Stimulated activated CD8-positive, alpha-beta memory T cell treated with anti-CD3 and anti-CD28 coated beads, Interleukin-7, amount 100 ng/mL, for 48 hours (primary cell): ENCODE measurements at regions not wholly inside any gene's neighbourhood (a gene's known extent, or its start where the extent isn't known, plus 50 kb on each side); places are given as distances from the start of the nearest gene placed in this dataset.

Experiments
- DNase-seq, 2 donors: peaks; one replicate each; pipeline ENCODE4 v3.0.0-alpha.2; 2020; ENCODE audit warnings: low read depth in 1 of 2; ENCODE audit errors: extremely low read depth in 1 of 2

- DNase-seq, result no peak
These were observed 192.2 kb upstream of the LMNTD1 start for GRCh38 chr12:25745281-25745680.

DNA sequence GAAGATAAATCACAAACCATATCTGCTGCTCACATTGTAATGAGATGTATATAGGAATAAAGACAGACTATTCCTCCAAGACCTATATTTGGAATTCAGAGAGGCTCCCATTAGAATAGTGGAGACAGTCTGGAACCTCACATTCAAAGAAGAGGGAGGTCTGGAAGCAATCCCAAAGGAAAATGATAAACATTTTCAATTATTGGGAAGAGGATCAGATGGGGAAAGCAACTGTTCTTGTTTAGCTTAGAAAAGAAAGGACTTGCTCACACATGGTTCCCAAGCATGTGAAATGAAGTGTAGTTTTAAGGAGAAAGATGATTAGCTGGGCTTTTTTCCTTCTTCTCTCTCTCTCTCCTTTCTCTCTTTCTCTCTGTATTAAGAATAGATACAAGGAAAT is 193.0 kb upstream of the LMNTD1 start:
- no peak for DNase-seq

- no peak for DNase-seq
These were observed 199.7 kb upstream of the LMNTD1 start for GRCh38 chr12:25752710-25753309.

- DNase-seq, result no peak
These were observed 202.3 kb upstream of the LMNTD1 start for GRCh38 chr12:25755136-25755970.

DNA sequence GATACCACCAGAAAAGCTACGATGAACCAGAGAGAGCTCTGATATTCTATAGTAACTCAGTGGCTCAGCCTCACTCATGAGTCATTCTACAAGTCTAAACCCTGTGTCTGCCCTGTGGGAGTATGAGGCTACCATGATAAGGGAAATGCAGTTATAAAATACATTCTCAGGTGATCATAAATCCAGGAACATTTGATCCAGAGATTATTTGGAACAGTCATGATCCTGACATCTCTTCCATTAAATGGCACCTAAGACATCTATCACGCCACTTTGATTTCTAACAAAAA is 202.6 kb upstream of the RASSF8 start:
- no peak for DNase-seq

GRCh38 chr12:25757037-25757665 is 201.3 kb upstream of the RASSF8 start:
- no peak for DNase-seq

DNA sequence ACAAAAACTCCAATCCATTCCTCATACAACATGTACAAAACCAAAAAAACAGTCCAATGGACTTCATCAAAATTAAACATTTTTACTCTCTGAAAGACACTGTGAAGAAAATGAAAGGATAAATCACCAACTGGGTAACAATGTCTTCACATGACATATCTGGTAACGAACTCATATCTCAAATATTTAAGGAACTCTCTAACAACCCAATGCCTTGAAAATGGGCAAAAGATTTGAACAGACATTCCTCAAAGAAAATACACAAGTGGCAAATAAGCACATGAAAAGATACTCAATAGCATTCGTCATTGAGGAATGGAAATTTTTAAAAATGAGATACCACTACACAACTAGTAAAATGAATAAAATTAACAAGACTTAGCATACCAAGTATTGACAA is 198.7 kb upstream of the RASSF8 start:
- DNase-seq, result no peak

DNA sequence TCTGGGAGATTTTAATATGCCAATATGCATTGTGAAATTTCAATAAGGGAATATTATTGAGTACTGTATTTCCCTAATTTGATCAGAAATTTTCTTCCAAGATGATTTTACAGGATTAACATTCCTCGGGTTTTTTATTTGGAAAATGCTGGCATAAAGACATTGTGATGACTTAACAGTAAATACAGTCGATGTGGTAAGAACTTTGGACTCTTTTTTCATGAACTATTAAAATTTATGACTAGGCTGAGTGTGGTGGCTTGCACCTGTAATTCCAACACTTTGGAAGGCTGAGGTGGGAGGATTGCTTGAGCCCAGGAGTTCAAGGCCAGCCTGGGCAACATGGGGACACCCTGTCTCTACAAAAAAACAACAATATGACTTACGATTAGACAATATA is 197.1 kb upstream of the RASSF8 start:
- no peak for DNase-seq

- DNase-seq, result no peak
These were observed 194.1 kb upstream of the RASSF8 start for GRCh38 chr12:25764409-25764808.

- no peak for DNase-seq
These were observed 193.6 kb upstream of the RASSF8 start for GRCh38 chr12:25764892-25765291.

DNA sequence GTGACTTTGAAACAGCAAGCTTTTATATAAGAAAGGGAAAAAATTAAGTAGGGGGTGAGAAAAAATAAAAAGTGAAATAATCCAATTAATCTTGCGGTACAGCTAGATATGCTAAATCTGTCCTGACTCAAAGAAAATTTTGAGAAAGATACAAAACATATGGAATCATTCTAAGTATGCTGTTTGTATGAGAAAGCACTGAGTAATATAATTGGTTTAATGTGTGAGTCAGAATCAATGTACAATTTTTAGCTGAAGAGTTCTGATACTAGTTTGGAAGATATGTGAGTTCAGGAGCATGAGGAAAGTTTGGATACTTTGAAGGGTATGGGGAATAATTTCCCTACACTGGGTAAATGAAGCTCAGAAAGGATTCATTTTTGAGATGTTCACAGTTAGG is 190.9 kb upstream of the RASSF8 start:
- DNase-seq, result no peak

GRCh38 chr12:25768151-25768550 is 190.3 kb upstream of the RASSF8 start:
- no peak for DNase-seq

GRCh38 chr12:25769082-25769945 is 189.2 kb upstream of the RASSF8 start:
- no peak for DNase-seq

GRCh38 chr12:25771041-25771440 is 187.4 kb upstream of the RASSF8 start:
- no peak for DNase-seq

GRCh38 chr12:25771476-25771875 is 187.0 kb upstream of the RASSF8 start:
- no peak for DNase-seq

DNA sequence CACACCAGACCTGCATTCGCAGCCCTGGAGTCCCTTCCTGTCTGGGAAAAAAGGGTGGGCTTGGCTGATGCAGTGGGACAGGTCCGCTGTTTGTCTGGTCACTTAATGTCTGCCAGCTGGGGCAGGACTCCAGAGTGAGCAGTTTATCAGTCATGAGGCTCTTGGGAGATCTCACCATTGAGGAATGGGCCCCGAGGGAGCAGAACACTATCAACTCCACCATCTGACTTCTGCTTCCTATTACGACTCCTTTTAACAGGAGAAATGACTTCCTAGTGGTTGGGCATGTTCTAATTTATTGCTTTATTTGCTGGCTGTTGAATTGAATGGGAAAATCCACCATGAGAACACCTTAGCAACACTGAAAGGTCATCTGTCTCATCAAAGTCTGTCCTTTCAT is 182.5 kb upstream of the RASSF8 start:
- no peak for DNase-seq

DNA sequence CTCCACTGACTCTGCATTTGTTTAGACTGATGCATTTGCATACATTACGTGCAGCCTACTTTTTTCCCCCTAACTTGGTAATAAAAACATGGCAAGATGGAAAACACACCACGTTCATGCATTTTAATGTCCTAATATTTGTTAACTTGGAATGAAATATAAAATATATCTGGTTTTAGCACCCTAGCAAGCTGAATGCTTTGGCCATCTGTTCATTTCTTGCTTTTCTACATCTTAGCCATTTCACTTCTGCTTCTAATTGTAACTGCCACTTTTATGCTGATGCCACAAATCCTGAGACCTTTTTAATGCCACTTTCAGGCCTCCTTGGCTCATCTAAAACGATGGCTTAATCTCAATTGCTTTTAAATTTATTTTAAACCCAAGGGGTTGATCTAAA is 177.7 kb upstream of the RASSF8 start:
- no peak for DNase-seq

- no peak for DNase-seq
These were observed 177.2 kb upstream of the RASSF8 start for GRCh38 chr12:25781232-25781631.

DNA sequence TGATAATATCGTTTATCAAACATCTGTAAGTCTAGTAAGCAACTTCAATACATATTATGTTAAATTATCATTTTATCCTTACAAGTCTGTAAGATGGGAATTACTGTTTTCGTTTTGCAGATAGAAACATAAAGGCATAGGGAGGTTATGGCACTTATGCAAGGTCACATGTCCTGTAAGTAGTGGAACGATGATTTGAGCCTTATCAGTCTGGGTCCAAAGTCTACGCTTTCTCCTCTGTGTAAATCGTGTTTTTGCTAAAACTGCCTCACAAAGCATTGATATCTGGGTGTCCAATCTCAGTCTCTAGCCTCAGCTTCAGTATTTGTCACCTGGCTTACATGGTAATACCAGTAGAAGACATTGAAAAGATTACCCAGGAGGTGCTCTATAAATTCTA is 174.9 kb upstream of the RASSF8 start:
- no peak for DNase-seq

DNA sequence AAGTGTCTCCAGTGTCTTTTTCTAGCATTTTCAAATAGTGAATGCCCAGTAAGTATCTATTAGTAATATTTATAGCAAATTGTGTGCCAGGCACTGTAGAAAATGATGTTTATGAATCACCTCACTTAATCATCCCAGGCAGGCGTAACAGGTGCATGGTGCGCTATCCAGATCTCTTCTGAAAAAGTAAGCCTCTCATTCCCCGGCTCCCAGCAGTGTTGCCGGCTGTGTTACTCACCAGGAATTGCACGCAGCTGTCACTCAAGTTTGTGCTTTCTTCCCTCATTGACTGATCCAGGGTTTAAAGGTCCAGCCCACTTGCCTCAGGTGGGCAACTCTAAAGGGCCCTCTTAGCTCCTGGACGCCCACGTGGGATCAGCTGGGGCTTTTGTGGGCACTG is 173.8 kb upstream of the RASSF8 start:
- no peak for DNase-seq

DNA sequence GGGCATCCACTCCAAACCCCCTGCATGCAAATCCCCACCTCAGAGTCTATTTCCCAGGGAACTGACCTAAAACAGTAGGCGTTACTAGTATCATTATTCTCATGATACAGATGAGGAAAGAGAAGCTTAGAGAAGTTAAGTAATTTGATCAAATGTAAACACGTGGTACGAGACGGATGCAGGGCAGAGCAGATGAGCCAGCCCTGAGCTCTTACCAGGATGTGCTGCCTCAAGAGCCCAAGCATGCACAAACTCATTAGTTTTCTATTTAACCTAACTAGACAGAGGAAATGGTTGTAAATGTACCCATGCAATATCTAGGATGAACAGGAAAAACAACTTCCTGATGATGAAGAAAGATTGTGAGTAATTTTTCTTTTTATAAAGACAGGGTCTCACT is 173.3 kb upstream of the RASSF8 start:
- no peak for DNase-seq
